ENCODE measurements at regions not wholly inside any gene's neighbourhood (a gene's known extent, or its start where the extent isn't known, plus 50 kb on each side); places are given as distances from the start of the nearest gene placed in this dataset.

DNA sequence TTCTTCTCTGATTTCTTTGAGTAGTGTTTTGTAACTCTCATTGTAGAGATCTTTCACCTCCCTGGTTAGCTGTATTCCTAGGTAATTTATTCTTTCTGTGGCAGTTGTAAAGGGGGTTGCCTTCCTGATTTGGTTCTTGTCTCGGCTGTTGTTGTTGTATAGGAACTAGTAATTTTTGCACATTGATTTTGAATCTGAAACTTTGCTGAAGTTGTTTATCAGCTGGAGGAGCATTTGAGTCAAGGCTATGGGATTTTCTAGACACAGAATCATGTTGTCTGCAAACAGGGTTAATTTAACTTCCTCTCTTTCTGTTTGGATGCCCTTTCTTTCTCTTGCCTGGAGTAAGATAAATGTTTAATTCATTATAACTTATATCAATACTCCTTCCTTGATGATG, 86.4 kb downstream of the OLIG3 start:
- Histone ChIP-seq H3K27me3 (no peaks in the 10 kb centered on the region), H3K4me1 (no peaks in the 10 kb centered on the region), H3K9me3 (no peaks in the 10 kb centered on the region), H3K27ac (no peak overlapping the region), H3K4me3 (no peak overlapping the region), H3K36me3 (no peaks in the 10 kb centered on the region)
- intact Hi-C loops (cut with DNase I), result no loop called here
- TF ChIP-seq, protein P1, sequence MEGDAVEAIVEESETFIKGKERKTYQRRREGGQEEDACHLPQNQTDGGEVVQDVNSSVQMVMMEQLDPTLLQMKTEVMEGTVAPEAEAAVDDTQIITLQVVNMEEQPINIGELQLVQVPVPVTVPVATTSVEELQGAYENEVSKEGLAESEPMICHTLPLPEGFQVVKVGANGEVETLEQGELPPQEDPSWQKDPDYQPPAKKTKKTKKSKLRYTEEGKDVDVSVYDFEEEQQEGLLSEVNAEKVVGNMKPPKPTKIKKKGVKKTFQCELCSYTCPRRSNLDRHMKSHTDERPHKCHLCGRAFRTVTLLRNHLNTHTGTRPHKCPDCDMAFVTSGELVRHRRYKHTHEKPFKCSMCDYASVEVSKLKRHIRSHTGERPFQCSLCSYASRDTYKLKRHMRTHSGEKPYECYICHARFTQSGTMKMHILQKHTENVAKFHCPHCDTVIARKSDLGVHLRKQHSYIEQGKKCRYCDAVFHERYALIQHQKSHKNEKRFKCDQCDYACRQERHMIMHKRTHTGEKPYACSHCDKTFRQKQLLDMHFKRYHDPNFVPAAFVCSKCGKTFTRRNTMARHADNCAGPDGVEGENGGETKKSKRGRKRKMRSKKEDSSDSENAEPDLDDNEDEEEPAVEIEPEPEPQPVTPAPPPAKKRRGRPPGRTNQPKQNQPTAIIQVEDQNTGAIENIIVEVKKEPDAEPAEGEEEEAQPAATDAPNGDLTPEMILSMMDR (IDR thresholded peaks at IDR 0.05), result no peak
- no peak for DNase-seq
- ATAC-seq, result no peak

DNA sequence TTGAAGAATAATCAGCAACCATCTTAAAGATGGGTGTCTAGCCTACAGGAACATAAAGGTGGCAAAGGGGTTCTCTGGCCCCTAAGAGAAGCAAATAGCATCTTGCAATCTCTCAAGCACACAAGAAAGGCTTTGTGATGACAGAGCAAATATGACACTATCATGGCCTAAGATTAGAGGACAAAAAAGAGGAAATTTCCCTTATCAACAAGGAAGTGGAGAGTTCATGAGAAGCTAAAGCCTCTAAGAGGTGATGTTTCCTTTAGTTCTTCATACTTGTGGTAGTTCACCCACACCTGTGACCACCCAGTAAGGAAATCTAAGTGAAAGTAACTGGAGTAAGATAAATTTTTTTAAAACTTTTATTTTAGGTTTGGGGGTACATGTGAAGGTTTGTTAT, 88.4 kb downstream of the OLIG3 start:
- ATAC-seq, result no peak
- Histone ChIP-seq H3K27ac (no peak overlapping the region), H3K9me3 (no peaks in the 10 kb centered on the region), H3K4me3 (no peak overlapping the region), H3K27me3 (no peaks in the 10 kb centered on the region), H3K36me3 (no peaks in the 10 kb centered on the region), H3K4me1 (no peaks in the 10 kb centered on the region)
- DNase-seq, result no peak
- TF ChIP-seq, protein P1 (IDR thresholded peaks at IDR 0.05), result no peak
- intact Hi-C loops (cut with DNase I), result no loop called here

DNA sequence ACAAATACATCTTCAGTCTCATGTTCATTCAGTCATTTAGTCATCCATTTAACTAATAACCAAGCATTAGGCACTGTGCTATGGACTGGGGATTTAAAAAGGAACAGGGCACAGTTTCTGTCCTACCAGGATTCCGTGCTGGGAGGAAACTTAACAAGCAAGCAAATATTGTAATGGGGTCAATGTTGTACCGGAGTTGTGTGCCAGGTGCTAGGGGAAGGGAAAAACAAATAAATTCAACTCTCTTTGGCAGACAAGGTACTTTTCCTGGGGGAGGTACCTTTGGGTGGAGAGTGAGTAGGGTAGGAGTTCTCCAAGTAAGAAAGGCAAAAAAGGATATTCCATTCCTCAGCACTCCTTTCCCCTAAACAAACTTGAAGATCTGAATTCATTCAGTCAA, 90.3 kb downstream of the OLIG3 start:
- H3K36me3 ChIP-seq, result no peaks in the 10 kb centered on the region
- DNase-seq (no peak), ATAC-seq (peak; percentile 90)
- H3K4me1 ChIP-seq, result no peaks in the 10 kb centered on the region
- H3K27me3 ChIP-seq, result no peaks in the 10 kb centered on the region
- no peak overlapping the region for H3K4me3 ChIP-seq
- intact Hi-C loops (cut with DNase I), result no loop called here
- no peak overlapping the region for H3K27ac ChIP-seq
- TF ChIP-seq, protein P1 (IDR thresholded peaks at IDR 0.05), result no peak
- no peaks in the 10 kb centered on the region for H3K9me3 ChIP-seq

DNA sequence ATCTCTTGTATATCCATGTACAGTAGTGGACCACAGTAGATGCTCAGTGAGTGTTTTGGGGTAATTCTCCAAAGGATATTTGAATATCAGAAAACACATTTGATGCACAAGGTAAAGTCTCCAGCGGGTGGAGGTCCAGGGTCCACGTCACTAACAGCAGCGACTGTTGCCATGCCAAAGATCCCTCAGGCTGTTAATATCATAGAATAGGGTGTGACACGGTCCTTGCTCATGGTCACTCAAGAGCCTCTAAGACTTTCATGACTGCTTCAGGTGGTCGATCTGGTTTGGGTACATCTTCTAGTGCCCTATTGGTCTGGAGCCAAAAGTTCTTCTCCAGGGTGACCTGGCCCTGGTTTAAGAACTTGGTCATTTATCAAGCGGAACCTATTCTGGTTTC, 90.8 kb downstream of the OLIG3 start:
- intact Hi-C loops (cut with DNase I), result no loop called here
- Histone ChIP-seq H3K27ac (no peak overlapping the region), H3K36me3 (no peaks in the 10 kb centered on the region), H3K4me3 (no peak overlapping the region), H3K4me1 (no peaks in the 10 kb centered on the region), H3K27me3 (no peaks in the 10 kb centered on the region), H3K9me3 (no peaks in the 10 kb centered on the region)
- ATAC-seq, result no peak
- no peak for DNase-seq
- TF ChIP-seq, protein P1 (IDR thresholded peaks at IDR 0.05), result no peak

DNA sequence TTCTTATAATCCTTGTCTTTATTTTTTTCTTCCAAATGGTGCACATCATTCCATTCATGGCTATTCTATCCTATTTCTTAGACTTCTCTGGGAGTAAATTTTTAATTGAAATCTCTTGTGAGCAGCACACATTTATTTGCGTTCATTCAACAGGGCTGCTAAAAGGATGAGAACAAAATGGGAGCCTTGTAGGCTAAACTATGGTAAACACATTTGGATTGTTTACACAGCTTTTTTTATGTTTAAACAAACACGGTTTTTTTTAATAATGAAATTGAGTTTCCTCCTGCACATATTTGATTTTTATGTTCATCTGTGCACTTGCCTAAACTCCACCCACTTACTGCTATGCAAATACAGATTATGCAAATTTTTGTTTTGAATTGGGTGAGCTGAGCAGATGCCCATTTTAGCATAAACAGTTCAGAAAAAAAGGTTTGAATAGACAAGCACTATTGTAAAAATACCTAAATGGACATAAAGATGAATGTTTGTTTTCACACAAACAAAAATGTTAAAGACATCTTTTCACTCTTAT, 92.0 kb downstream of the OLIG3 start:
- H3K27ac ChIP-seq, result no peak overlapping the region
- DNase-seq, result no peak
- no peak overlapping the region for H3K4me3 ChIP-seq
- ATAC-seq, result no peak
- H3K4me1 ChIP-seq, result no peaks in the 10 kb centered on the region
- H3K36me3 ChIP-seq, result no peaks in the 10 kb centered on the region
- H3K27me3 ChIP-seq, result no peaks in the 10 kb centered on the region
- no peaks in the 10 kb centered on the region for H3K9me3 ChIP-seq
- TF ChIP-seq, protein P1 (IDR thresholded peaks at IDR 0.05), result no peak
- intact Hi-C loops (cut with DNase I), result no loop called here

Measured in left lung (tissue), 4 donors.